Glutamatergic neuron (in vitro differentiated cells): ENCODE measurements at regions not wholly inside any gene's neighbourhood (a gene's known extent, or its start where the extent isn't known, plus 50 kb on each side); places are given as distances from the start of the nearest gene placed in this dataset.

Experiments
- DNase-seq: peaks from one replicate; pipeline ENCODE4 v3.0.0; 2022
- H3K27ac Mint-ChIP-seq: one replicate; pipeline ENCODE4 v1.8.0; 2020; ENCODE audit warnings: mild to moderate bottlenecking, mixed read lengths, inconsistent platforms; ENCODE audit not compliant: unreplicated experiment
- H3K27me3 Mint-ChIP-seq: one replicate; pipeline ENCODE4 v1.8.0; 2020; ENCODE audit warnings: mild to moderate bottlenecking, moderate library complexity, mixed read lengths, inconsistent platforms; ENCODE audit not compliant: unreplicated experiment
- H3K36me3 Mint-ChIP-seq: one replicate; pipeline ENCODE4 v1.8.0; 2020; ENCODE audit warnings: mild to moderate bottlenecking, mixed read lengths, inconsistent platforms; ENCODE audit not compliant: unreplicated experiment
- H3K4me1 Mint-ChIP-seq: one replicate; pipeline ENCODE4 v1.8.0; 2020; ENCODE audit warnings: mild to moderate bottlenecking, low read depth, mixed read lengths, inconsistent platforms; ENCODE audit not compliant: unreplicated experiment
- H3K4me3 Mint-ChIP-seq: one replicate; pipeline ENCODE4 v1.8.0; 2020; ENCODE audit warnings: mild to moderate bottlenecking, mixed read lengths, inconsistent platforms; ENCODE audit not compliant: unreplicated experiment
- H3K9me3 Mint-ChIP-seq: one replicate; pipeline ENCODE4 v1.8.0; 2020; ENCODE audit warnings: mild to moderate bottlenecking, moderate library complexity, mixed read lengths, inconsistent platforms; ENCODE audit not compliant: unreplicated experiment
- TF ChIP-seq, protein P1 (sequence below): fragments of 200-600 bp; sonication (generic); IDR thresholded peaks from one replicate; pipeline ENCODE4 v1.5.0; 2021; ENCODE audit not compliant: partially characterized antibody, unreplicated experiment

DNA sequence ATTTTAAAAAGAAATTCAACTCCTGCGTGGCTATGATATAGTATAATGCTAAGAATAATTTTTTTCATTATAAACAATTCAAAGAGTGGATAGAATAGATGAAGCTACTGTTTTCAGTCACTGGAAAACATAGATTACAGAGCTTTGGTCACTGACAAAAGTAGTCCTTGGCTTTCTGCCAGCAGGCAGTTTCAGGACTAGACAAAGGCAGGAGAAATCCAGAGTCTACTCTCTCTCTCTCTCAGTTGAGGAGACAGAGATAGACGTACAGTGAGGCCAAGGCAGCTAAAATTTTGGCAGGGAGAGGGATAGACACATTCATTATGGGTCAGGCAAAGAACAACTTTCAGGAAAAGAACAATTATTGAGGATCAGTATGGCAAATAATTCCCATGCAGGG, 491.4 kb upstream of the CRIM1 start:
- H3K4me1 Mint-ChIP-seq: no peaks in the 10 kb centered on the region
- no peak overlapping the region for H3K27ac Mint-ChIP-seq
- DNase-seq: no peak
- TF ChIP-seq, protein P1, sequence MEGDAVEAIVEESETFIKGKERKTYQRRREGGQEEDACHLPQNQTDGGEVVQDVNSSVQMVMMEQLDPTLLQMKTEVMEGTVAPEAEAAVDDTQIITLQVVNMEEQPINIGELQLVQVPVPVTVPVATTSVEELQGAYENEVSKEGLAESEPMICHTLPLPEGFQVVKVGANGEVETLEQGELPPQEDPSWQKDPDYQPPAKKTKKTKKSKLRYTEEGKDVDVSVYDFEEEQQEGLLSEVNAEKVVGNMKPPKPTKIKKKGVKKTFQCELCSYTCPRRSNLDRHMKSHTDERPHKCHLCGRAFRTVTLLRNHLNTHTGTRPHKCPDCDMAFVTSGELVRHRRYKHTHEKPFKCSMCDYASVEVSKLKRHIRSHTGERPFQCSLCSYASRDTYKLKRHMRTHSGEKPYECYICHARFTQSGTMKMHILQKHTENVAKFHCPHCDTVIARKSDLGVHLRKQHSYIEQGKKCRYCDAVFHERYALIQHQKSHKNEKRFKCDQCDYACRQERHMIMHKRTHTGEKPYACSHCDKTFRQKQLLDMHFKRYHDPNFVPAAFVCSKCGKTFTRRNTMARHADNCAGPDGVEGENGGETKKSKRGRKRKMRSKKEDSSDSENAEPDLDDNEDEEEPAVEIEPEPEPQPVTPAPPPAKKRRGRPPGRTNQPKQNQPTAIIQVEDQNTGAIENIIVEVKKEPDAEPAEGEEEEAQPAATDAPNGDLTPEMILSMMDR: no peak
- H3K27me3 Mint-ChIP-seq: no peaks in the 10 kb centered on the region
- no peak overlapping the region for H3K4me3 Mint-ChIP-seq
- H3K9me3 Mint-ChIP-seq: no peaks in the 10 kb centered on the region
- H3K36me3 Mint-ChIP-seq: no peaks in the 10 kb centered on the region

DNA sequence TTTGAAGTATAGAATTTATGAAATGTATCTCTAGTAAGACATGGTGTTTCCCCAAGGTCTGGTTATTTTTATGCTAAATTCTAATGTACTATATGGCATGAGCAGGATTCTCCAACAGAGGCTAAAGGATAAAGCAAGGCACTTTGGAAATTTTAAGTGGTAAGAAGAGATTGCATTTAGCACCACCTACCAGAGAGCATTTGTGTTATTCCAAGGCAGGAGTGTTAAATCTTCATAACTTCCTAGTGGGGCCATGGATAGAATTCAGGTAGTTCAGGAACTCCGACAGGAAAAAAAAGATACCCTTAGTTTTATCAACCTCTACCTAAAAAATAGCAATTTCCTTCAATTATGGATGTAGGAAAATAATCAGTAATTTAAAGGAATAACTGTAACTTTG, 497.4 kb upstream of the CRIM1 start:
- no peaks in the 10 kb centered on the region for H3K36me3 Mint-ChIP-seq
- no peaks in the 10 kb centered on the region for H3K27me3 Mint-ChIP-seq
- H3K9me3 Mint-ChIP-seq: no peaks in the 10 kb centered on the region
- H3K4me1 Mint-ChIP-seq: no peaks in the 10 kb centered on the region
- TF ChIP-seq, protein P1: no peak
- DNase-seq: no peak
- H3K4me3 Mint-ChIP-seq: no peak overlapping the region
- no peak overlapping the region for H3K27ac Mint-ChIP-seq

DNA sequence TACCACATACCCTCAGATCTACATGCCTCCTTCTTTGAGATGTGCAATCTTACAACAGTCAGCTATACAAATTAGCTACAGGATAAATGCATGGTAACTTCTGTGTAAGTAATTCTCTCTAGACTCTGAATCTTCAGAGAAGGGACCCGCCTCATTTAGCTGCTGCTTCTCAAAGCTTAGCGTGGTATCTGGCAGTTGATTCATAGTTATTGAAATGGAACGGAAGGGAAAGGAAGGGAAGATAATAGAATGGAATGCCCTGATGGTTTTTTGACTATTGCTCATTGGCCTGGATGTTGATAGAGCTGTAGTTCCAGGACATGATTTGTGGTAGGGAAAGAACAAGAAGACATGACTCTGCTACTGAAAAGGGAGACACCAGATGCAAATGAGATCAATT, 498.1 kb upstream of the CRIM1 start:
- Mint-ChIP-seq H3K27ac (no peak overlapping the region), H3K36me3 (no peaks in the 10 kb centered on the region), H3K27me3 (no peaks in the 10 kb centered on the region), H3K4me3 (no peak overlapping the region), H3K4me1 (no peaks in the 10 kb centered on the region), H3K9me3 (no peaks in the 10 kb centered on the region)
- TF ChIP-seq, protein P1: no peak
- DNase-seq: no peak

DNA sequence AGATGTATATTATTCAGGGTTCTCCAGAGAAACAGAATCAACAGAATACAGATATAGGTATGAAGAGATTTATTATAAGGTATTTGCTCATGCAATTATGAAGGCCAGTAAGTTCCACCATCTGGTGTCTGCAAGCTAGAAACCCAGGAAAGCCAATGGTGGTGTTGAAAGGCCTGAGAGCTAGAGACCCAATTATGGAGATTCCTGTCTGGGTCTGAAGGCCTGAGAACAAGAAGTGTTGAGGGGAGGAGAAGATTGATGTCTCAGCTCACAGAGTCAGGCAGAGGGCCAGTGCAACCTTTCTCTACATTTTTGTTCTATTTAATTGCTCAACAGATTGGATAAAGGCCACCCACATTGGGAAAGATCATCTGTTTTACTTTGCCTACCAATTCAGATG, 524.2 kb upstream of the CRIM1 start:
- no peaks in the 10 kb centered on the region for H3K27me3 Mint-ChIP-seq
- DNase-seq: no peak
- no peaks in the 10 kb centered on the region for H3K9me3 Mint-ChIP-seq
- H3K36me3 Mint-ChIP-seq: no peaks in the 10 kb centered on the region
- H3K27ac Mint-ChIP-seq: no peak overlapping the region
- H3K4me1 Mint-ChIP-seq: no peaks in the 10 kb centered on the region
- TF ChIP-seq, protein P1: no peak
- no peak overlapping the region for H3K4me3 Mint-ChIP-seq

DNA sequence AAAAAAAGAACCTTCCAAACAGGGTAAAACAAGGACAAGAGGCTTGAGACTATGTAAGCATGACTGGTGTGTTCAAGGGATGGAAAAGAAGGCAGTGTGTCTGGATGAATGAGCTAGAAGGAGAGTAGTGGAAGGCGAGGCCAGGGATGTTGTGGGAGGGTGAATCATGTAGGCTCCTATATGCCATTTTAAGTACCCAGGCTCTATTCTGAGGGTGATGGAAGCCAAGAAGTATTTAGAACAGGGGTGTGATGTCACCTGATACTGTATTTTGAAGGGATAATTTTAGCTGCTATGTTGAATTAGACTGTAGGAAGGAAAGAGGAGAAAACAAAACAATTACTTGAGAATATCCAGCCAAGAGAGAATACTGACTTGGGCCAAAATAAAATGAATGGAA, 524.7 kb upstream of the CRIM1 start:
- TF ChIP-seq, protein P1: no peak
- DNase-seq: no peak
- Mint-ChIP-seq H3K36me3 (no peaks in the 10 kb centered on the region), H3K27me3 (no peaks in the 10 kb centered on the region), H3K27ac (no peak overlapping the region), H3K9me3 (no peaks in the 10 kb centered on the region), H3K4me1 (no peaks in the 10 kb centered on the region), H3K4me3 (no peak overlapping the region)
